Lung (tissue), 11 donors: ENCODE measurements at regions not wholly inside any gene's neighbourhood (a gene's known extent, or its start where the extent isn't known, plus 50 kb on each side); places are given as distances from the start of the nearest gene placed in this dataset.

ENCODE experiments used
- ATAC-seq: fragments of 200-7000 bp; cut with Tn5 transposase; one replicate; pipeline ENCODE4 v1.9.1; 2020; ENCODE audit warnings: moderate number of reproducible peaks; ENCODE audit not compliant: insufficient read depth, low FRiP score
- DNase-seq, 3 donors: peaks; one replicate each; pipeline ENCODE4 v3.0.0-alpha.2; 2013 to 2017
- H3K27ac ChIP-seq, 2 donors: one replicate each; pipeline ENCODE4 v1.5.1; 2013; ENCODE audit warnings: mild to moderate bottlenecking in 2 of 2, moderate library complexity in 2 of 2, control low read depth in 1 of 2, inconsistent platforms in 1 of 2, low read depth in 1 of 2, low read length in 1 of 2
- H3K27me3 ChIP-seq, 3 donors: one replicate each; pipeline ENCODE4 v1.5.1; 2013; ENCODE audit warnings: low read length in 2 of 3; ENCODE audit not compliant: control insufficient read depth in 3 of 3, insufficient read depth in 3 of 3
- H3K36me3 ChIP-seq, 4 donors: one replicate each; pipeline ENCODE4 v1.5.1; 2013; ENCODE audit warnings: low read length in 4 of 4, mild to moderate bottlenecking in 1 of 4, moderate library complexity in 1 of 4; ENCODE audit not compliant: control insufficient read depth in 4 of 4, insufficient read depth in 4 of 4
- H3K4me1 ChIP-seq, 5 donors: one replicate each; pipeline ENCODE4 v1.5.1; 2013; ENCODE audit warnings: low read length in 5 of 5, mild to moderate bottlenecking in 2 of 5, moderate library complexity in 1 of 5; ENCODE audit not compliant: control insufficient read depth in 5 of 5, insufficient read depth in 5 of 5
- H3K4me3 ChIP-seq: one replicate; pipeline ENCODE4 v1.5.1; 2013; ENCODE audit warnings: mild to moderate bottlenecking, control low read depth, moderate library complexity
- H3K9ac ChIP-seq, 2 donors: one replicate each; pipeline ENCODE4 v1.5.1; 2013; ENCODE audit warnings: low read length in 2 of 2, control low read depth in 1 of 2; ENCODE audit not compliant: insufficient read depth in 1 of 2
- H3K9me3 ChIP-seq, 4 donors: one replicate each; pipeline ENCODE4 v1.5.1; 2013; ENCODE audit warnings: low read length in 3 of 4, mild to moderate bottlenecking in 1 of 4, moderate library complexity in 1 of 4; ENCODE audit not compliant: control insufficient read depth in 4 of 4, insufficient read depth in 3 of 4
- CTCF ChIP-seq: IDR thresholded peaks from 2 replicates; pipeline ENCODE4 v1.5.1; 2012; ENCODE audit warnings: mild to moderate bottlenecking; ENCODE audit errors: control extremely low read depth, extremely low read depth
- WGBS, 2 donors: extraction: QIAGEN DNeasy Blood & Tissue Kit; methylation state at CpG; one replicate each; pipeline ENCODE4 v1.1.7; 2013; 5-methylcytosine and 5-hydroxymethylcytosine counted together
- donor health status: control.
- donor health status: control.
- donor health status: Bipolar disorder and iron deficiency.
- donor health status: healthy.
- donor health status: DM: yes; HTN: yes; CAD: no.

DNA sequence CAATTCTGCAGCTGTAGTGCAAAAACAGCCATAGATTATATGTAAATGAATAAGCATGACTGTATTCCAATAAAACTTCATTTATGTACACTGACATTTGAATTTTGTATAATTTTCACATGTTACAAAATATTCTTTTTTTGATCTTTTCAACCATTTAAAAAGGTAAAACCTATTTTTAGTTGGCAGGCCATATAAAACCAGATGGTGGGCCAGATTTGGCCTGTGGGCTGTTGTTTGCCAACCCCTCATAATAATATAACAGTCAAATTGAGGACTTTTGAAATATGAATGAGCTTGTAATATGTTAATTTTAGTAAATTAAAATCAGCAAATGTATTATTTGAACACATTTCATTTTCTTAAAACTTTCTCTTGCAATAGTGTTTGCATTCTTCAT lies 913.4 kb downstream of the TLE1 start:
- no peak for DNase-seq
- H3K9me3 ChIP-seq = no peaks in the 10 kb centered on the region
- no peak for ATAC-seq

GRCh38 chr9:80775530-80775929 lies 913.8 kb downstream of the TLE1 start:
- no peaks in the 10 kb centered on the region for H3K9me3 ChIP-seq
- 84 to 93% methylated on average over 2 of the region's 2 CpGs for WGBS, 2 donors
- TF ChIP-seq CTCF = no peak

More for the DNA sequence above, 913.4 kb downstream of the TLE1 start:
- H3K36me3 ChIP-seq = no peaks in the 10 kb centered on the region
- no peak overlapping the region for H3K9ac ChIP-seq
- no peaks in the 10 kb centered on the region for H3K27me3 ChIP-seq
- no peak overlapping the region for H3K27ac ChIP-seq
- TF ChIP-seq CTCF = no peak
- H3K4me3 ChIP-seq = no peak overlapping the region
- H3K4me1 ChIP-seq = no peaks in the 10 kb centered on the region

GRCh38 chr9:80771555-80772347 lies 917.6 kb downstream of the TLE1 start:
- DNase-seq = no peak
- Histone ChIP-seq H3K36me3 (no peaks in the 10 kb centered on the region), H3K27me3 (no peaks in the 10 kb centered on the region), H3K4me1 (no peaks in the 10 kb centered on the region), H3K9ac (no peak overlapping the region), H3K27ac (no peak overlapping the region), H3K9me3 (peaks cover 0 to 2% (median 0%) of the 10 kb centered on the region in 4 donors), H3K4me3 (no peak overlapping the region)
- no peak for ATAC-seq
- no peak for TF ChIP-seq CTCF
- WGBS, 2 donors = 83 to 90% methylated on average over 6 of the region's 6 CpGs

More at GRCh38 chr9:80775530-80775929, 913.8 kb downstream of the TLE1 start:
- Histone ChIP-seq H3K4me1 (no peaks in the 10 kb centered on the region), H3K36me3 (no peaks in the 10 kb centered on the region), H3K27me3 (no peaks in the 10 kb centered on the region), H3K9ac (no peak overlapping the region), H3K27ac (no peak overlapping the region), H3K4me3 (no peak overlapping the region)
- DNase-seq (no peak), ATAC-seq (no peak)

- Histone ChIP-seq H3K36me3 (no peaks in the 10 kb centered on the region), H3K4me3 (no peak overlapping the region), H3K9ac (no peak overlapping the region), H3K27ac (no peak overlapping the region), H3K27me3 (no peaks in the 10 kb centered on the region), H3K4me1 (no peaks in the 10 kb centered on the region), H3K9me3 (peaks cover 0 to 2% (median 0%) of the 10 kb centered on the region in 4 donors)
- DNase-seq = no peak
- 73 to 75% methylated on average over 4 of the region's 4 CpGs for WGBS, 2 donors
- ATAC-seq = no peak
- TF ChIP-seq CTCF = no peak
Observed at GRCh38 chr9:80763536-80763935, 925.8 kb downstream of the TLE1 start.
